Right atrium auricular region (tissue), 2 donors: ENCODE measurements at regions not wholly inside any gene's neighbourhood (a gene's known extent, or its start where the extent isn't known, plus 50 kb on each side); places are given as distances from the start of the nearest gene placed in this dataset.

Source experiments
- DNase-seq: peaks from one replicate; pipeline ENCODE4 v3.0.0-alpha.2; 2019; ENCODE audit warnings: low spot score
- H3K27ac ChIP-seq, 2 donors: fragments of 200-600 bp; sonication (generic); 1 replicate in 1 of 2; 2 replicates in 1 of 2; pipeline ENCODE4 v1.5.1; 2016 to 2019
- H3K27me3 ChIP-seq, 2 donors: fragments of 200-600 bp; sonication (generic); one replicate each; pipeline versions ENCODE4 v1.5.1 to v1.6.0; 2017 to 2019
- H3K36me3 ChIP-seq: fragments of 200-600 bp; sonication (generic); one replicate; pipeline ENCODE4 v1.5.1; 2016
- H3K4me1 ChIP-seq, 2 donors: fragments of 200-600 bp; sonication (generic); one replicate each; pipeline versions ENCODE4 v1.5.1 to v1.6.0; 2017 to 2019
- H3K4me3 ChIP-seq, 2 donors: fragments of 200-600 bp; sonication (generic); 1 replicate in 1 of 2; 2 replicates in 1 of 2; pipeline ENCODE4 v1.5.1; 2017 to 2019; ENCODE audit warnings: mild to moderate bottlenecking in 1 of 2, moderate library complexity in 1 of 2
- H3K9me3 ChIP-seq, 2 donors: fragments of 200-600 bp; sonication (generic); one replicate each; pipeline ENCODE4 v1.5.1; 2019
- TF ChIP-seq, protein P1 (sequence below), 2 donors: fragments of 200-600 bp; sonication (generic); IDR thresholded peaks; one replicate each; pipeline ENCODE4 v1.5.1; 2019; ENCODE audit warnings: antibody characterized with exemption in 2 of 2

- Histone ChIP-seq H3K9me3 (no peaks in the 10 kb centered on the region), H3K4me1 (peaks cover 0 to 29% of the 10 kb centered on the region in 2 donors), H3K27me3 (no peaks in the 10 kb centered on the region), H3K4me3 (no peak overlapping the region), H3K36me3 (no peaks in the 10 kb centered on the region), H3K27ac (peak overlapping the region in 1 of 2 donors; percentile 33)
- TF ChIP-seq, protein P1, sequence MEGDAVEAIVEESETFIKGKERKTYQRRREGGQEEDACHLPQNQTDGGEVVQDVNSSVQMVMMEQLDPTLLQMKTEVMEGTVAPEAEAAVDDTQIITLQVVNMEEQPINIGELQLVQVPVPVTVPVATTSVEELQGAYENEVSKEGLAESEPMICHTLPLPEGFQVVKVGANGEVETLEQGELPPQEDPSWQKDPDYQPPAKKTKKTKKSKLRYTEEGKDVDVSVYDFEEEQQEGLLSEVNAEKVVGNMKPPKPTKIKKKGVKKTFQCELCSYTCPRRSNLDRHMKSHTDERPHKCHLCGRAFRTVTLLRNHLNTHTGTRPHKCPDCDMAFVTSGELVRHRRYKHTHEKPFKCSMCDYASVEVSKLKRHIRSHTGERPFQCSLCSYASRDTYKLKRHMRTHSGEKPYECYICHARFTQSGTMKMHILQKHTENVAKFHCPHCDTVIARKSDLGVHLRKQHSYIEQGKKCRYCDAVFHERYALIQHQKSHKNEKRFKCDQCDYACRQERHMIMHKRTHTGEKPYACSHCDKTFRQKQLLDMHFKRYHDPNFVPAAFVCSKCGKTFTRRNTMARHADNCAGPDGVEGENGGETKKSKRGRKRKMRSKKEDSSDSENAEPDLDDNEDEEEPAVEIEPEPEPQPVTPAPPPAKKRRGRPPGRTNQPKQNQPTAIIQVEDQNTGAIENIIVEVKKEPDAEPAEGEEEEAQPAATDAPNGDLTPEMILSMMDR (IDR thresholded peaks at IDR 0.05) = no peak
- DNase-seq = no peak
Observed at GRCh38 chr21:35852820-35853219, 207.5 kb downstream of the SETD4 start.

DNA sequence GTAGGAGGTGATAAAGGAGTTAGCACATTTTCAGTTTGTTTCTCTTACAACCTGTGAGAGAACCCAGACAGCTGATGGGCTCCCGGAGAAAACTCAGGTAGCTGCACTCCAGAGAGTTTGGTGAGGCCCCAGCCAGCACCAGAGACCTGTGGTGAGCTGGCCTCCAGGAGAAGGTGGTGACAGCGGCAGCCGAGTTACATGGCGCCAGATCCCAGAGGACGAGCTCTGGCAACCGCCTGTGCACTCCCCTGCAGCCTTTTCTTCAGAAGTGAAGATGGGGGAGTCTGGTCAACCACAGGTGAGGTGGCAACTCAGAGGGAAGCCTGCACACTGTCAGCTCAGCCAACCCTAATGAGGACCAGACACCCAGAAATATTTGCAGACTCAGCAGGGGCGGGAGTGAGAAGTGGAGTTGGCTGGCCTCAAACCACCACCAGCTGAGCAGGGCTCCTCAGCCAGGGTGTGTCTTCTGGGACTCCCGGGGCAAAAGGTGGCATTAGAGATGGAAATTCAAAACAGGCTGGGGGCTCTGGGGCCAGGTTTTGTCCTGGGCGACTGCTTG lies 209.7 kb downstream of the SETD4 start:
- H3K36me3 ChIP-seq = no peaks in the 10 kb centered on the region
- no peak for DNase-seq
- no peak overlapping the region for H3K4me3 ChIP-seq
- TF ChIP-seq, protein P1 (IDR thresholded peaks at IDR 0.05) = no peak
- no peaks in the 10 kb centered on the region for H3K9me3 ChIP-seq
- no peaks in the 10 kb centered on the region for H3K27me3 ChIP-seq
- peak overlapping the region; percentile 67 to 69 for H3K27ac ChIP-seq
- peaks cover 0 to 29% of the 10 kb centered on the region in 2 donors for H3K4me1 ChIP-seq

DNA sequence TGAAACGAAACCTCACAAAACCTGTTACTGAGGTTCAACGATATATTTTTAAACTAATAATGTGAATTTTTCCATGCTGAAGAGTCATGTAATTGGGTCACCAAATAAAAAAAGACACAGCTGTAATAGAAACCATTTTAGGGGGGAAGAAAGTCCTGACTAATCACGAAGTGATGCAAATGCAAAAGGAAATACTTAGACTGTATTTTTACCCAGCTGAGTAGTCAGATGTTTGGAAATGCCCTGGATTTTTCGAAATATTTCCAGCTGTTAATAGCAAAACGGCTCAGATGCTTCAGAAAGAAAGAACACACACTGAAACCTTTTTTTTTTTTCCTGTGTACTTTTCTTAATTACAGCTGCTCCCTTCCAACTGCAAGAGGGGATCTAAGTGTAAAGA lies 210.3 kb downstream of the SETD4 start:
- no peak for DNase-seq
- Histone ChIP-seq H3K9me3 (no peaks in the 10 kb centered on the region), H3K4me3 (no peak overlapping the region), H3K27me3 (no peaks in the 10 kb centered on the region), H3K27ac (peak overlapping the region; percentile 67 to 69), H3K36me3 (no peaks in the 10 kb centered on the region), H3K4me1 (peaks cover 0 to 29% of the 10 kb centered on the region in 2 donors)
- TF ChIP-seq, protein P1 (IDR thresholded peaks at IDR 0.05) = no peak

GRCh38 chr21:35849144-35849543 lies 211.2 kb downstream of the SETD4 start:
- no peak for DNase-seq
- Histone ChIP-seq H3K4me3 (no peak overlapping the region), H3K27me3 (no peaks in the 10 kb centered on the region), H3K4me1 (peaks cover 0 to 29% of the 10 kb centered on the region in 2 donors), H3K9me3 (no peaks in the 10 kb centered on the region), H3K27ac (peak overlapping the region; percentile 57), H3K36me3 (no peaks in the 10 kb centered on the region)
- TF ChIP-seq, protein P1 (IDR thresholded peaks at IDR 0.05) = no peak

GRCh38 chr21:35843911-35844667 lies 216.2 kb downstream of the SETD4 start:
- Histone ChIP-seq H3K4me1 (peaks cover 0 to 10% of the 10 kb centered on the region in 2 donors), H3K4me3 (no peak overlapping the region), H3K9me3 (no peaks in the 10 kb centered on the region), H3K27me3 (no peaks in the 10 kb centered on the region), H3K36me3 (no peaks in the 10 kb centered on the region), H3K27ac (peak overlapping the region in 1 of 2 donors; percentile 36)
- DNase-seq = no peak
- TF ChIP-seq, protein P1 (IDR thresholded peaks at IDR 0.05) = no peak
